ENCODE measurements at regions not wholly inside any gene's neighbourhood (a gene's known extent, or its start where the extent isn't known, plus 50 kb on each side); places are given as distances from the start of the nearest gene placed in this dataset.

DNA sequence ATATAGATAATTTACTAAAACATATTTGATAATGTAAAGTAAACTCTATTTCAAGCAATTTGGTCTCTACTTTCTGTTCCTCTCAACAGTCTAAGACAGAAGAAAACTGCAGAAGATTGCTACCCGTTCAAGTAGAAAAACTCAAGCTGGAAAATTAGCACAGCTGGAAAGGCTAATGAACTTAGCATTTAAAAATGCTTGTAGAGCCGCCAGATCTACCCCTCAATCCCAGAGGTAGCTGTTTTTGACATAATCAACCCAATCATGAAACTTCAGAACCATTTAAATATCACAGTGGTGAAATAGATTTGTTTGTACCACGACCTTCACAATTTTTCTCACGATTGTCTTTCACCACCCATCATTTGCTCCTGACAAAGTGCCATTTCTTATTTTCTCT is 479.5 kb downstream of the SPRY1 start:
- H3K4me3 ChIP-seq (replicated peaks in 1 of 2; ENCODE audit: low read depth in 2 of 2, low read length in 2 of 2), result no peak overlapping the region
- TF ChIP-seq, protein P1, sequence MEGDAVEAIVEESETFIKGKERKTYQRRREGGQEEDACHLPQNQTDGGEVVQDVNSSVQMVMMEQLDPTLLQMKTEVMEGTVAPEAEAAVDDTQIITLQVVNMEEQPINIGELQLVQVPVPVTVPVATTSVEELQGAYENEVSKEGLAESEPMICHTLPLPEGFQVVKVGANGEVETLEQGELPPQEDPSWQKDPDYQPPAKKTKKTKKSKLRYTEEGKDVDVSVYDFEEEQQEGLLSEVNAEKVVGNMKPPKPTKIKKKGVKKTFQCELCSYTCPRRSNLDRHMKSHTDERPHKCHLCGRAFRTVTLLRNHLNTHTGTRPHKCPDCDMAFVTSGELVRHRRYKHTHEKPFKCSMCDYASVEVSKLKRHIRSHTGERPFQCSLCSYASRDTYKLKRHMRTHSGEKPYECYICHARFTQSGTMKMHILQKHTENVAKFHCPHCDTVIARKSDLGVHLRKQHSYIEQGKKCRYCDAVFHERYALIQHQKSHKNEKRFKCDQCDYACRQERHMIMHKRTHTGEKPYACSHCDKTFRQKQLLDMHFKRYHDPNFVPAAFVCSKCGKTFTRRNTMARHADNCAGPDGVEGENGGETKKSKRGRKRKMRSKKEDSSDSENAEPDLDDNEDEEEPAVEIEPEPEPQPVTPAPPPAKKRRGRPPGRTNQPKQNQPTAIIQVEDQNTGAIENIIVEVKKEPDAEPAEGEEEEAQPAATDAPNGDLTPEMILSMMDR (IDR thresholded peaks at IDR 0.05; ENCODE audit: low read depth, low read length), result no peak
- DNase-seq (ENCODE audit: low read depth in 2 of 2), result no peak

DNA sequence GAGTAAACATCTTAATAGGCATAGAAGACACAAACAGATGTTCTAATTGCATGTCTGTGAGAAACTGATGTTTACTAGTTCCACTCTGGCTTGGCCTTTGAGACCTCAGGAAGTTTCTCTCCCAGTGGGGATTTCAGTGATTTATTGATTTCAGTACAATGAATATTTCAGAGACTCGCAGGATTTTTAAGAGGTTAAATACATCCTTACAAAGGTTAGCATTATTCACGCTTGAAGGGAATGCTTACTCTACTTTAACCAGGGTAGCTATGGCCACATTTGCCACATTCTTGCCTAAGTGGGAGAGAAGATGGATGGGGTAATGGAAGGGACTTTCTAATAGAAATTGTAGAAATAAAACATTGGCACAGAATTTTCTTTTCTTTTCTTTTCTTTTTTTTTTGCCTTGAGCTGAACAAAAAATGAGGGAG is 480.1 kb downstream of the SPRY1 start:
- TF ChIP-seq, protein P1 (IDR thresholded peaks at IDR 0.05; ENCODE audit: low read depth, low read length), result no peak
- DNase-seq (ENCODE audit: low read depth in 2 of 2), result no peak
- H3K4me3 ChIP-seq (replicated peaks in 1 of 2; ENCODE audit: low read depth in 2 of 2, low read length in 2 of 2), result no peak overlapping the region

DNA sequence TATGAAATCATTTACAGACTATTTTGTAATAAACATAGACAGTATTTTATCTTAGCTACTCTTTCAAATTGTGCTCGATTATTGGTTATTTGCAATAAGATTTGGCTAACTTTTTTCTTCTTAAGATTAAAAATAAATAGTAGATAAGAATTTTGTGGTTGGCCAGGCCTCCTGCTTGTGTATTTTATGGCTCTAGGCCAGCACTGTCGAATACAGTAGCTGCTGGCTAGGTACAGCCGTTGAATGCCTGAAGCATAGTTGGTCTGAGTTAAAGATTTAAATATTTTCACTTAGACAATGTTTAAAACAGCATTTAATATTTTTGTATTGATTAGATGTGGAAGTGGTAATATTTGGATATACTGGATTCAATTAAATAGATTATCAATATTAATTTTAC is 481.0 kb downstream of the SPRY1 start:
- DNase-seq (ENCODE audit: low read depth in 2 of 2), result peak; percentile 43 to 50
- TF ChIP-seq, protein P1 (IDR thresholded peaks at IDR 0.05; ENCODE audit: low read depth, low read length), result no peak
- no peak overlapping the region for H3K4me3 ChIP-seq (replicated peaks in 1 of 2; ENCODE audit: low read depth in 2 of 2, low read length in 2 of 2)

GRCh38 chr4:123878976-123879375 is 482.4 kb downstream of the SPRY1 start:
- no peak for DNase-seq (ENCODE audit: low read depth in 2 of 2)
- TF ChIP-seq, protein P1 (IDR thresholded peaks at IDR 0.05; ENCODE audit: low read depth, low read length), result no peak
- no peak overlapping the region for H3K4me3 ChIP-seq (replicated peaks in 1 of 2; ENCODE audit: low read depth in 2 of 2, low read length in 2 of 2)

- TF ChIP-seq, protein P1 (IDR thresholded peaks at IDR 0.05; ENCODE audit: low read depth, low read length), result no peak
- no peak overlapping the region for H3K4me3 ChIP-seq (replicated peaks in 1 of 2; ENCODE audit: low read depth in 2 of 2, low read length in 2 of 2)
- no peak for DNase-seq (ENCODE audit: low read depth in 2 of 2)
Measured at GRCh38 chr4:123880631-123881030, 484.0 kb downstream of the SPRY1 start.

DNA sequence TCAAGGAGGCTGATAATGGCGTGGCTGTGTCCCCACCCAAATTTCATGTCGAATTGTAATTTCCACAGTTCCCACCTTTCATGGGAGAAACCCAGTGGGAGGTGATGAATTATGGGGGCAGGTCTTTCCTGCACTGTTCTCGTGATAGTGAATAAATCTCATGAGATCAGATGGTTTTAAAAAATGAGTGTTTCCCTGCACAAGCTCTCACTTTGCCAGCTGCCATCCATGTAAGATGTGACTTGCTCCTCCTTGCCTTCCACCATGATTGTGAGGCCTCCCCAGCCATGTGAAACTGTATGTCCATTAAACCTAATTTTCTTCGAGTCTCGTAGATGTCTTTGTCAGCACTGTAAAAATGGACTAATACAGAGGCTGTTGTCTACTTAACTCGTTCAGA is 488.3 kb downstream of the SPRY1 start:
- no peak for DNase-seq (ENCODE audit: low read depth in 2 of 2)
- TF ChIP-seq, protein P1 (IDR thresholded peaks at IDR 0.05; ENCODE audit: low read depth, low read length), result no peak
- no peak overlapping the region for H3K4me3 ChIP-seq (replicated peaks in 1 of 2; ENCODE audit: low read depth in 2 of 2, low read length in 2 of 2)

DNA sequence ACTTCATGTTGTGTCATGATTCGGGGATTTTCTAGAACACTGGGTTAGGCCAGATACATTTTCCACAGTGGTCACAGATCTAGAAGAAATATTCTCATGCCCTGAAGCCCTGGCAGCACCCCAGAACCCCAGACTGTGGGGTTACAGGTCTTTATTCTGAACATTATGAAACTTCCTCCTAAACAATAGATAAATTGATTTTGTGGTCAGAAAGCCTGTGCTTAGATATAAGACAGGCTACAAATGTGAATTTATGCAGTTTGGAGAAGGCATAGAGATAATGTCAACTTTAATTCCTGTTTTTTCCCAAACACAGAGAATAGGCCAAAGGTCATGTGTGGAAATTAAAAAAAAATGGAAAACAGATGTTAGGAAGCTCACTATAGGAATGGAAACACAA is 492.9 kb downstream of the SPRY1 start:
- TF ChIP-seq, protein P1 (IDR thresholded peaks at IDR 0.05; ENCODE audit: low read depth, low read length), result no peak
- H3K4me3 ChIP-seq (replicated peaks in 1 of 2; ENCODE audit: low read depth in 2 of 2, low read length in 2 of 2), result no peak overlapping the region
- peak; percentile 21 to 93 for DNase-seq (ENCODE audit: low read depth in 2 of 2)
